ENCODE measurements at regions not wholly inside any gene's neighbourhood (a gene's known extent, or its start where the extent isn't known, plus 50 kb on each side); places are given as distances from the start of the nearest gene placed in this dataset.

- TF ChIP-seq REST (IDR thresholded peaks at IDR 0.05; ENCODE audit: borderline replicate concordance), result no peak
- TF ChIP-seq REST (CRISPR knock-in tag; IDR thresholded peaks at IDR 0.05; ENCODE audit: low read depth), result no peak
- no peak for TF ChIP-seq NFIX (CRISPR knock-in tag; IDR thresholded peaks at IDR 0.05; ENCODE audit: low read depth)
- no peak for TF ChIP-seq TAF7 (tag; IDR thresholded peaks at IDR 0.05)
- no peak for TF ChIP-seq EGR1 (conservative IDR thresholded peaks at IDR 0.05)
- TF ChIP-seq SMAD1 (IDR thresholded peaks at IDR 0.05; ENCODE audit: low read depth, low read length, partially characterized antibody), result no peak
- TF ChIP-seq ELF4 (CRISPR knock-in tag; IDR thresholded peaks at IDR 0.05), result no peak
- no peak for TF ChIP-seq E2F4 (CRISPR knock-in tag; IDR thresholded peaks at IDR 0.05; ENCODE audit: low read depth)
- TF ChIP-seq GTF2F1 (IDR thresholded peaks at IDR 0.05; ENCODE audit: low read depth, low read length), result no peak
- TF ChIP-seq SNAPC5 (CRISPR knock-in tag; IDR thresholded peaks at IDR 0.05), result no peak
- no peak for TF ChIP-seq TGIF2 (CRISPR knock-in tag; IDR thresholded peaks at IDR 0.05)
- TF ChIP-seq CGGBP1 (CRISPR knock-in tag; IDR thresholded peaks at IDR 0.05), result no peak
- no peak for TF ChIP-seq CREB1 (IDR thresholded peaks at IDR 0.05)
- no peak for TF ChIP-seq CREB1 (CRISPR knock-in tag; IDR thresholded peaks at IDR 0.05)
- TF ChIP-seq CLOCK (CRISPR knock-in tag; IDR thresholded peaks at IDR 0.05; ENCODE audit: borderline replicate concordance), result no peak
Measured at GRCh38 chr3:150194957-150195356, 213.1 kb upstream of the TSC22D2 start (continued).
